A172 (cell line): ENCODE measurements at regions not wholly inside any gene's neighbourhood (a gene's known extent, or its start where the extent isn't known, plus 50 kb on each side); places are given as distances from the start of the nearest gene placed in this dataset.

Experiments used
- DNase-seq: peaks from one replicate; pipeline ENCODE4 v3.0.0-alpha.2; 2015; ENCODE audit warnings: low spot score

DNA sequence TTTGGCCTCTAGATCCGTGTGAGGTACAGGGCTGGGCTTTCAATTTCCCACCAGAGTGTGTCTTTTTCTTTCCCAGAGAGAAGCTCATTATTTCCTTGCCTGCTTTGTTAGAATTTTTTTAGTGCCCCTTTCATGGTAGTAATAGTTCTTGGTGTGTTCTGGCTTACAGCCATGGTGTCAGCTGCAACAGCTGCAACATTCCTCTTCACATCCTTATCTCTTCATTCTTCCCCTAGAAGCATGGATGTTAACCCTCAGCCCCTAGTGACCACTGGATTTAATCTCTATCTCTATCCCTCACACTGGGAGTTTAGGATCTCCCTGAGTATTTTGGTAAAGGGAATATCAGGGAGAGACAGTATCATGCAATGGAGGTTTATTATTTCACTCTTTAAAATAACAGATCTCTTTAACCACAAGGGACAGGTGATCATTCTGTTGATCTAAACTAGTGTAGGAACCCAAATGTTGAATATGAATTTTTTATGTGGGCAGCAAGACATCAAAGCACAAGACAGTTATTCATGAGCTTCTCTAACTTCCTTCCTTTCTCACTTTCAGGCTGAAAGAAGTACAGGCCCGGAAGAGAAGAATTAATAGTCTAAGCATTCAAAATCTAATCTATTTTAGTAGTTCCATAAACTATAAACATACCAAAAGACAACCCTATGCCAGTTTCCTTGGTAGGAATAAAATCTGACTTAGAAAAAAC lies 160.2 kb downstream of the FAM170A start:
- DNase-seq: no peak

DNA sequence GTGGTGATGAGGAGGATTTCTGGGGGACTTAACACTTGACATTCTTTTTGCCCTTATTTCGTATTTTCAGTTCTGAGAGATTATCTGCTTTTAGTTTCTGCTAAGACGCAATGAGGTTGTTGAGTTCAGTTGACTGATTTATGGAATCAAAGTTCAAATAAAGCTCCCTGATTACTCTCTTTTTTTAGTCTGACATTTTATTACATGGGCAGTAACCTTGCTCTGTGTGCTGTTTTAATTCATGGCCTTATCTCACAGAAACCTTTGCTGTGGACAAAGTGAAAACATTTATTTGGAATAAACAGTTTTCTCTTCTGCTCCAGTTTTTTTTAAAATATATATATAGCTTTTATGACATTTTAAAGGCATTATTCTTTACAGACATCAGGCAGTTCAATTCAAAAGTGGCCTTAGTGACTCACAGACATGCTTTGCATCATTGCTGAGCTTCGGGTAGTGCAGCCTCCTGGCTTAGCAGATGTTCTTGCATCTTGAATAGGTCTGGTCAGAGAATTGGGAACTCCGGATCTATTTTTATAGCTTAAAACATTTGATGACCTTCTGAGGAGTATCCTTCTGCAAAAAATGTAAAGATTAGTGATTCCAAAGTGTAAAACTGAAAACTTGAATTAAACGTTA lies 162.9 kb downstream of the FAM170A start:
- DNase-seq: no peak

GRCh38 chr5:119795768-119796167 lies 166.4 kb downstream of the FAM170A start:
- DNase-seq: peak; percentile 67

GRCh38 chr5:119801570-119801969 lies 172.2 kb downstream of the FAM170A start:
- DNase-seq: no peak

DNA sequence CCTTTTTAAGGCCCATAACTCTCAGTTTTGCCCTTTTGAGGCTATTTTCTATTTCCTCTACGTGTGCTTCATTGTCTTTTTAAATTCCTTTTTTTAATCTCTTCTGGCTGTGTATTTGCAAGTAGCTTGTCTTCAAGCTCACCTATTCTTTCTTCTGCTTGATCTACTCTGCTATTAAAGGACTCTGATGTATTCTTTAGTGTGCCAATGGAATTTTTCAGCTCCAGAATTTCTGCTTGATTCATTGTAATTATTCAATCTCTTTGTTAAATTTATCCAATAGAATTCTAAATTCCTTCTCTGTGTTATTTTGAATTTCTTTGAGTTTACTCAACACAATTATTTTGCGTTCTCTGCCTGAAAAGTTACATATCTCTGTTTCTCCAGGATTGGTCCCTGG lies 178.7 kb downstream of the FAM170A start:
- DNase-seq: no peak

- no peak for DNase-seq
Measured at GRCh38 chr5:119808474-119808873, 179.1 kb downstream of the FAM170A start.

GRCh38 chr5:119810217-119810616 lies 180.9 kb downstream of the FAM170A start:
- DNase-seq: no peak

DNA sequence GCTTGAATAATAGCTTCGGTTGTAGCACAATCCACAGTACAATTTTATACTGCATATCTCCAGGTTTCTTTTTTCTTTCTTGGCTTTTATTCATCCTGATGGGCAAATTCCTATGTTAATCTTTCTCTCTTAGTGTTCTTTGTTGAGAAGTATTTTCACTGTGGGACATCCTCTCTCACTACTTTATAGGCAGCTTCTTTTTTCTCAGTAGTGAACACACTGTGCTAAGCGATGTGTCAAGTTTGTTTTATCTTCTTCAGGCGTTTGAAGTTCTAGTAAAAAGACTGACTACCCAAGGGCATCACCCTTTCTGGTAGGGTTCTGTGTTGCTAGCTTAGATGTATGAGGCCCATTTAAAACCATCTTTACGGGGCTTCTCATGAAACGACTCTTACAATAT lies 182.1 kb downstream of the FAM170A start:
- DNase-seq: no peak

DNA sequence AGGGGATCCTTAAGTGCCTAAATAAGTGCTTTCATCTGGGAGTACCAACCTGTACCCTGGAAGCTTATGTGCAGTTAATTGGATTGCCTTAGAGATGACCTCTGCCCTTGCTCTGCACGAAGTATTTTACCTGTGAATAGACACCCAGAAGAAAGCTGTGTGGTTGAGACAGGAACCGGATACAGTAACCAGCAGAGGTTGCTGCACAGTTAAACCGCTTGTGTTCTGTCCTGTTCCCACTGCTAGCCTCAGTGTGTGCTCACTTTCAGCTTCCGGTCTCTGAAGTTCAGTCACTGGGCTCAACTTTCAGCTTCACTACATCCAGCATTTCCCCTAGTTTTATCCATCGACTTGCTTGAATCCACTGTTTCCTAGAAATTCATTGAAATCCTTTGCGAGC lies 185.3 kb downstream of the FAM170A start:
- no peak for DNase-seq

DNA sequence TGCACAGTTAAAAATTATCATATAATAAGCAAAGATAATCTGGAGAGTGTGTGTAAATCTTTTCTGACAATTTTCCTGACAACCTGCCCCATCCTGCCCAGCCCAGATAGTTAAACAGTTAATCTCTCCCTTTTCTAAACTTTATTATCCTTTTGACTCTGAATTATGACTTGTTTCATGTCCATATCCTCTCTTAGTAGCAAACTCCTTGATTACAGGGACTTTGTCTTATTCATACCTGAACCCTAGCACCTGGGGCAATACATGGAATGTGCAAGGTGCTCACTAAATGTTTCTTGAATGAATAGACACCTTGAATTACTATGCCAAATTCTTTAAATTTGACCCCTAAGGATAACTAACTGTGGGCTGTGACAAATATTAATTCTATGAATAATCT lies 186.7 kb downstream of the FAM170A start:
- DNase-seq: no peak

- DNase-seq: no peak
Measured at GRCh38 chr5:119820016-119820415, 190.7 kb downstream of the FAM170A start.

- DNase-seq: no peak
Measured at GRCh38 chr5:119820608-119821007, 191.2 kb downstream of the FAM170A start.

DNA sequence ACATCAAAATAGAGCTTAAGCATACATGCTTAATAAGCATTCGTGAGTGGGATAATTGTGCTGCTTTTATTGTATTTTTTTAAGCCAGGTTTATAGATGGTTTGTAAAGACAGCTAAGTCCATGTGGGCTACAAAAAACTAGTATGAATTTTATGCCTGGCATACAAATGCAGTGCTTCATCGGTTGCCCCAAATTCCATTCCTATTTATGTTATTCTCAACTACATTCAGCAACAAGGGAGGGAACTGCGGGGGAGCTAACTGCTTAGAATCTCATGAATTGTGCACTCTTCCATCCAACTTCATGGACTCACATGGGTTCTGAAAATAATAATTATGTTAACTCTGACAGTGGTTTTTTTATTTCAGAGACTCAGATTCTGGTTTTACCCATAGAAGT lies 199.2 kb downstream of the FAM170A start:
- DNase-seq: no peak

GRCh38 chr5:119829341-119829740 lies 200.0 kb downstream of the FAM170A start:
- DNase-seq: no peak

DNA sequence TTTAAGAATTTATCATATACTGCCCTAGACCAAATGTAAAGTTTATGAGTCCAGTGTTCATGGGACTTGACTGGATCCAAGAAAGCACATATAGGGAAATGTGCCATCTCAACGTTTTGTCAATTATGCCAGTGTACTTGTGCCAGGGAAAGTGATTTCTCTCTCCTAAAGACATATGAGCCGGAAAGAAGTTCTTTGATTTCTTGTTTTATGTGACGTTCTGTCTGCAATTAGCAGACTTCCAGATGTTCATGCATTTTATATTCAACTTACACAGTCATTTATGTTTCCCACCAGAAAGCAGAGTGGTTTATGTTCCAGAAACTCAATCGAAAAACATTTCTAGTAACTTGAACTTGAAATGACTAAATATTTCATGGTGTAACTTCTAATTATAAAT lies 203.8 kb downstream of the FAM170A start:
- no peak for DNase-seq

DNA sequence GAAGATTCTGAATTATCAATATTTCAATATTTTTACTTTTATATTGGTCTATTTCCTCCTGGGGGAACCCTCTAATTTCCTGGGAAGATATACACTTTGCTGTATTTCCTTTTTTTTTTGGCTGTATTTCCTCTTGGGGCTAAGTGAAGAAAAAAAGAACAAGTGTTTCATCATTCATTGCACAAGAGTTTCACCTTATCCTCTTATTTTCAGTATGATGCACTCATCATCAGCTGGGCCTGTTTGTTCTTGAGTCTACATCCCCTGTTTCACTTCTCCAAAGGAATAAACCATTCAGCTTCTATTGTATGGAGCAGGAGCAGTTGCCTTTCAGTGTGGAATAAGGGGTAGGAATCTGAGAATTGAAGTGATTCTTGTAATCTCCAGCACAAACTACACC lies 210.8 kb downstream of the FAM170A start:
- no peak for DNase-seq

GRCh38 chr5:119852140-119852539 lies 222.8 kb downstream of the FAM170A start:
- no peak for DNase-seq

DNA sequence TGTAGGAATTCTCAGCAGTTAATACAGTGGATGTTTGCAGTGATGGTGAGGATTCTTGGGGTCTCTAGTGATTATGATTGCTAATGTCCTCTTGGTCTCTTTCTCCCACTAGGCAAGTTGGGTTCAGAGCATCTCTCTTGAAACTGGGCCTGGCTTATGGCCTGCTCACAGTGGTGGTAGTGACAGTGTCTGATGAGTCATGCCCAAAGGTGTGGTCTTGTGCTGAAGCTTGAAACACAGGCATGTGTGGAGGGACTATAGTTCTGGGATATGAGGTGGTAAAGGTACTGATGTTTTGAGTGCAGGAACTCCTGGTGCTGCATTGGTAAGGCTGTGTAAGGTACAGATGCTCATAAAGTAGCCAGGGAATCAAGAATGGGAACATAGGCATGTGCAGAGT lies 231.1 kb downstream of the FAM170A start:
- no peak for DNase-seq

GRCh38 chr5:119862619-119863018 lies 233.3 kb downstream of the FAM170A start:
- no peak for DNase-seq

GRCh38 chr5:119864286-119864685 lies 234.9 kb downstream of the FAM170A start:
- DNase-seq: no peak

GRCh38 chr5:119873611-119874010 lies 244.3 kb downstream of the FAM170A start:
- no peak for DNase-seq

DNA sequence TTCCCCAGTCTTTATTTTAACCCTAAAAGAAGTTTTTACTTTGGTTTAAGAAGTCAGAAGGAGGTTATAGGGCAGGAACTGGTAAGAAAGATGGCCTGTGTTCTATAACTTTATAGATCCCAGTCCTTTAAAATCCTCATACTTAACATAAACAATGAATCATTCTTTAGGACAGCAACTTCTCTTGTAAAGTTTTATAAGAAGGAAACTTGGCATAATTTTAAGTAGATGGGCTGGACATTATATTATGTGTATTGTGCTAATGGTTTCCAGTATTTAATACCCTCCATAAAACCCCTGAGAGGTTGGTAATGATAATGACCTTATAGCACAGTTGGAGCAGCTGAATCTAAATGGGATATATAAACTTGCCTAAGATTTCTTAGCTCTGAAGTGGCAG lies 247.2 kb downstream of the FAM170A start:
- DNase-seq: no peak

- DNase-seq: no peak
Measured at GRCh38 chr5:119878712-119879111, 249.4 kb downstream of the FAM170A start.

- no peak for DNase-seq
Measured at GRCh38 chr5:119879446-119879845, 250.1 kb downstream of the FAM170A start.
